Brain microvascular endothelial cell (primary cell): ENCODE measurements at regions not wholly inside any gene's neighbourhood (a gene's known extent, or its start where the extent isn't known, plus 50 kb on each side); places are given as distances from the start of the nearest gene placed in this dataset.

Experiments
- DNase-seq: peaks from one replicate; pipeline ENCODE4 v3.0.0-alpha.2; 2020
- H3K27ac ChIP-seq: fragments of 250-450 bp; sonication (Bioruptor Pico); 2 replicates; pipeline ENCODE4 v1.5.1; 2020; ENCODE audit warnings: mild to moderate bottlenecking, moderate library complexity
- H3K27me3 ChIP-seq: fragments of 250-450 bp; sonication (Bioruptor Pico); replicated peaks from 2 replicates; pipeline ENCODE4 v1.5.1; 2020; ENCODE audit warnings: mild to moderate bottlenecking
- H3K36me3 ChIP-seq: fragments of 250-450 bp; sonication (Bioruptor Pico); replicated peaks from 2 replicates; pipeline ENCODE4 v1.5.1; 2020; ENCODE audit warnings: mild to moderate bottlenecking
- H3K4me3 ChIP-seq: 2 replicates; pipeline ENCODE4 v1.5.1; 2011; ENCODE audit warnings: low read depth, mild to moderate bottlenecking, control low read depth, low read length, moderate library complexity
- in situ Hi-C: cut with HindIII; loops from 2 replicates; pipeline ENCODE4 v1.10.0; 2017; ENCODE audit warnings: low sequenced_read_pairs, low pct_ligation_motif_present
- TF ChIP-seq, protein P1 (sequence below): IDR thresholded peaks from 2 replicates; pipeline ENCODE4 v1.5.1; 2011; ENCODE audit warnings: low read depth, mild to moderate bottlenecking, moderate library complexity, low read length, control low read depth, inconsistent platforms; ENCODE audit errors: missing control alignments

DNA sequence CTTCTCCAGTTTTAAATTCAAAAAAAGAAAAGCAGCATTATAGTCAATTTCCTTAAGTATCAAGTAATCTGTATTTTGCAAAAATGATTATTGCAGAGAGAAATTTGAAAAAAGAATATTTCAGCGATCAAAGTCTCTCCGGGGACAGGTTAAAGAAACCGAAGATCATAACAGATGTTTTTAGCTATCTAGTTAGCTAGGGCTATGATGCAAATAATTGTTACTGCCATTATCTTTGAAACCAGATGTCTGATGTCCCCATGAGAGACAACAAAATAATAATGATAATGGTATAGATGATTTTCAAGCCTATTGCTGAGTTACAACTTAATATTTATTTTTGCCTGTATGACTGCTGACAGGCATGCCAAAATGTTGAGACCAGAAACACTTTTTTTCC, 1326.0 kb downstream of the PLA2G4A start:
- in situ Hi-C loops, result no loop called here

GRCh38 chr1:188155261-188155660, 1326.5 kb downstream of the PLA2G4A start:
- in situ Hi-C loops, result no loop called here
- DNase-seq, result no peak
- Histone ChIP-seq H3K36me3 (no peaks in the 10 kb centered on the region), H3K27me3 (no peaks in the 10 kb centered on the region), H3K27ac (no peak overlapping the region), H3K4me3 (no peak overlapping the region)
- TF ChIP-seq, protein P1, sequence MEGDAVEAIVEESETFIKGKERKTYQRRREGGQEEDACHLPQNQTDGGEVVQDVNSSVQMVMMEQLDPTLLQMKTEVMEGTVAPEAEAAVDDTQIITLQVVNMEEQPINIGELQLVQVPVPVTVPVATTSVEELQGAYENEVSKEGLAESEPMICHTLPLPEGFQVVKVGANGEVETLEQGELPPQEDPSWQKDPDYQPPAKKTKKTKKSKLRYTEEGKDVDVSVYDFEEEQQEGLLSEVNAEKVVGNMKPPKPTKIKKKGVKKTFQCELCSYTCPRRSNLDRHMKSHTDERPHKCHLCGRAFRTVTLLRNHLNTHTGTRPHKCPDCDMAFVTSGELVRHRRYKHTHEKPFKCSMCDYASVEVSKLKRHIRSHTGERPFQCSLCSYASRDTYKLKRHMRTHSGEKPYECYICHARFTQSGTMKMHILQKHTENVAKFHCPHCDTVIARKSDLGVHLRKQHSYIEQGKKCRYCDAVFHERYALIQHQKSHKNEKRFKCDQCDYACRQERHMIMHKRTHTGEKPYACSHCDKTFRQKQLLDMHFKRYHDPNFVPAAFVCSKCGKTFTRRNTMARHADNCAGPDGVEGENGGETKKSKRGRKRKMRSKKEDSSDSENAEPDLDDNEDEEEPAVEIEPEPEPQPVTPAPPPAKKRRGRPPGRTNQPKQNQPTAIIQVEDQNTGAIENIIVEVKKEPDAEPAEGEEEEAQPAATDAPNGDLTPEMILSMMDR, result no peak

More for the DNA sequence above, 1326.0 kb downstream of the PLA2G4A start:
- DNase-seq, result no peak
- Histone ChIP-seq H3K36me3 (no peaks in the 10 kb centered on the region), H3K27ac (no peak overlapping the region), H3K4me3 (no peak overlapping the region), H3K27me3 (no peaks in the 10 kb centered on the region)
- TF ChIP-seq, protein P1, result no peak

- TF ChIP-seq, protein P1, result no peak
Measured at GRCh38 chr1:188164459-188164858, 1335.7 kb downstream of the PLA2G4A start.

DNA sequence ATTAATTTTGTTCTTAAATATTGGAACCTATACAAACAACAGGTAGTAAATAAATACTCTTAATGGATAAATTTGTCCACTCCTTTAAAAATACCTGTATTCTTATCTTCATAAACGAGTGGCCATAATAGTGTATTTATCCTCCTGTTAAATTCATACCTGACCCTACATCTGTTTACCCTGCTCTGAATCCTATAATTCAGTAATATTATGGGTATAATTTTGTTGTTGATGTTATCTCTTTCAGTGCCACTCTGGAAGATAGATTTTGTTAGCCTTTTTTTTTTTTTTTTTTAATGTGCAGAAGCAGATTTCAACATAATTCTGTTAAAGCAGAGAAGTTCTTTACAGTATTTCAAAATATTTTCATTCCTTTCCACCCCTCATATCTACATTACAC, 1337.9 kb downstream of the PLA2G4A start:
- Histone ChIP-seq H3K4me3 (no peak overlapping the region), H3K27me3 (no peaks in the 10 kb centered on the region), H3K27ac (no peak overlapping the region), H3K36me3 (no peaks in the 10 kb centered on the region)
- in situ Hi-C loops, result no loop called here
- TF ChIP-seq, protein P1, result no peak
- DNase-seq, result no peak

More at GRCh38 chr1:188164459-188164858, 1335.7 kb downstream of the PLA2G4A start:
- in situ Hi-C loops, result no loop called here
- no peak overlapping the region for H3K4me3 ChIP-seq
- H3K27ac ChIP-seq, result no peak overlapping the region
- no peaks in the 10 kb centered on the region for H3K27me3 ChIP-seq
- no peaks in the 10 kb centered on the region for H3K36me3 ChIP-seq
- DNase-seq, result no peak

- no peak overlapping the region for H3K4me3 ChIP-seq
- H3K36me3 ChIP-seq, result no peaks in the 10 kb centered on the region
- no peak for DNase-seq
- no peaks in the 10 kb centered on the region for H3K27me3 ChIP-seq
- TF ChIP-seq, protein P1, result no peak
- in situ Hi-C loops, result no loop called here
- H3K27ac ChIP-seq, result no peak overlapping the region
Measured at GRCh38 chr1:188169971-188170370, 1341.2 kb downstream of the PLA2G4A start.

DNA sequence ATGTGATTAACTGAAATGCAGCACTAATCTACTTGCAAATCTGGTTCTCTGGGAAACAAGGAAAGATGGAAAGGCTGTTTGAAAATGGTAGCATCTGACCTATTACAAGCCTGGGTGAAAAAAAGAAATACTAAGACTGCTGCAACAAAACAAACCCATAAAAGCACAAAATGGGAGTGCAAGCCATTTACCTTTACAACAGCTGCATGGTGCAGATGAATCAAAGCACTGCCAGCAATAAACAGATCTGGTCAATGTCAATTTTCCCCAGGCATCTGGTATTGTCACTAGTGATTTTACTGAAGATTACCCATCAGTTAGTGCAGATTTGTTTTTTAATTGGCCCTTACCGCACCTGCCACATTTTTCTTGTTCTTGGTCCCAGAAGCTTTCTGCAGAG, 1341.7 kb downstream of the PLA2G4A start:
- H3K27ac ChIP-seq, result no peak overlapping the region
- in situ Hi-C loops, result no loop called here
- H3K4me3 ChIP-seq, result no peak overlapping the region
- DNase-seq, result no peak
- H3K36me3 ChIP-seq, result no peaks in the 10 kb centered on the region
- H3K27me3 ChIP-seq, result no peaks in the 10 kb centered on the region
- TF ChIP-seq, protein P1, result no peak
